ENCODE measurements at regions not wholly inside any gene's neighbourhood (a gene's known extent, or its start where the extent isn't known, plus 50 kb on each side); places are given as distances from the start of the nearest gene placed in this dataset.
"Not testable (repeated sequence)": the region's sequence is repeated elsewhere in the genome, so short reads cannot be mapped to it uniquely, and the experiment has no call there.

GRCh38 chr3:139269984-139270383 lies 73.8 kb upstream of the MRPS22 start:
- no peak for DNase-seq (ENCODE audit: low read depth in 1 of 2, low spot score in 1 of 2)

GRCh38 chr3:139270652-139271051 lies 73.2 kb upstream of the MRPS22 start:
- not testable (repeated sequence) for DNase-seq (ENCODE audit: low read depth in 1 of 2, low spot score in 1 of 2)

GRCh38 chr3:139280027-139280671 lies 63.7 kb upstream of the MRPS22 start:
- DNase-seq (ENCODE audit: low read depth in 1 of 2, low spot score in 1 of 2): no peak

GRCh38 chr3:139281096-139281495 lies 62.7 kb upstream of the MRPS22 start:
- no peak for DNase-seq (ENCODE audit: low read depth in 1 of 2, low spot score in 1 of 2)

- no peak for DNase-seq (ENCODE audit: low read depth in 1 of 2, low spot score in 1 of 2)
Measured at GRCh38 chr3:139281522-139282196, 62.2 kb upstream of the MRPS22 start.

GRCh38 chr3:139283301-139283700 lies 60.5 kb upstream of the MRPS22 start:
- DNase-seq (ENCODE audit: low read depth in 1 of 2, low spot score in 1 of 2): no peak

- no peak for DNase-seq (ENCODE audit: low read depth in 1 of 2, low spot score in 1 of 2)
Measured at GRCh38 chr3:139284221-139284620, 59.6 kb upstream of the MRPS22 start.

GRCh38 chr3:139285691-139286090 lies 58.1 kb upstream of the MRPS22 start:
- no peak for DNase-seq (ENCODE audit: low read depth in 1 of 2, low spot score in 1 of 2)

GRCh38 chr3:139286241-139286640 lies 57.6 kb upstream of the MRPS22 start:
- no peak for DNase-seq (ENCODE audit: low read depth in 1 of 2, low spot score in 1 of 2)

GRCh38 chr3:139286825-139287224 lies 57.0 kb upstream of the MRPS22 start:
- DNase-seq (ENCODE audit: low read depth in 1 of 2, low spot score in 1 of 2): no peak

GRCh38 chr3:139287557-139287956 lies 56.3 kb upstream of the MRPS22 start:
- no peak for DNase-seq (ENCODE audit: low read depth in 1 of 2, low spot score in 1 of 2)

GRCh38 chr3:139288266-139288821 lies 55.5 kb upstream of the MRPS22 start:
- DNase-seq (ENCODE audit: low read depth in 1 of 2, low spot score in 1 of 2): no peak

- DNase-seq (ENCODE audit: low read depth in 1 of 2, low spot score in 1 of 2): no peak
Measured at GRCh38 chr3:139289860-139290524, 53.8 kb upstream of the MRPS22 start.

- no peak for DNase-seq (ENCODE audit: low read depth in 1 of 2, low spot score in 1 of 2)
Measured at GRCh38 chr3:139291276-139292051, 52.4 kb upstream of the MRPS22 start.

- DNase-seq (ENCODE audit: low read depth in 1 of 2, low spot score in 1 of 2): no peak
Measured at GRCh38 chr3:139292192-139292591, 51.6 kb upstream of the MRPS22 start.

- DNase-seq (ENCODE audit: low read depth in 1 of 2, low spot score in 1 of 2): no peak
Measured at GRCh38 chr3:139292711-139293664, 50.8 kb upstream of the MRPS22 start.

GRCh38 chr3:139293665-139294023 lies 50.2 kb upstream of the MRPS22 start:
- DNase-seq (ENCODE audit: low read depth in 1 of 2, low spot score in 1 of 2): no peak

All from activated CD4-positive, alpha-beta T cell treated with anti-CD3 and anti-CD28 coated beads, Interleukin-2, amount 50 U/mL, for 24 hours (primary cell).